ENCODE measurements at regions not wholly inside any gene's neighbourhood (a gene's known extent, or its start where the extent isn't known, plus 50 kb on each side); places are given as distances from the start of the nearest gene placed in this dataset.

GRCh38 chr3:111339017-111339416 lies 203.0 kb upstream of the CD96 start:
- Mint-ChIP-seq H3K27ac (no peak overlapping the region), H3K4me1 (peaks cover 0 to 5% of the 10 kb centered on the region in 2 donors), H3K36me3 (no peaks in the 10 kb centered on the region), H3K9me3 (no peaks in the 10 kb centered on the region), H3K27me3 (ENCODE audit: low read depth in 2 of 2) (peaks cover 0 to 10% of the 10 kb centered on the region in 2 donors), H3K4me3 (no peak overlapping the region)
- Histone ChIP-seq H3K36me3 (ENCODE audit: control insufficient read depth, insufficient read depth, low read length) (no peaks in the 10 kb centered on the region), H3K4me3 (ENCODE audit: low read length) (no peak overlapping the region), H3K4me1 (ENCODE audit: control insufficient read depth, insufficient read depth, low read length) (no peaks in the 10 kb centered on the region), H3K27ac (ENCODE audit: low read length) (no peak overlapping the region), H3K27me3 (ENCODE audit: control insufficient read depth, insufficient read depth, low read length) (no peaks in the 10 kb centered on the region), H3K9me3 (ENCODE audit: control insufficient read depth, insufficient read depth, low read length) (peaks cover 5% of the 10 kb centered on the region)
- DNase-seq (no peak), ATAC-seq (no peak)
- TF ChIP-seq CTCF (IDR thresholded peaks at IDR 0.05) = no peak
- intact Hi-C loops (cut with micrococcal nuclease) = no loop called here

GRCh38 chr3:111351334-111351733 lies 190.7 kb upstream of the CD96 start:
- no peaks in the 10 kb centered on the region for H3K4me1 Mint-ChIP-seq
- H3K9me3 Mint-ChIP-seq = no peaks in the 10 kb centered on the region
- DNase-seq (no peak), ATAC-seq (no peak)
- intact Hi-C loops (cut with micrococcal nuclease) = no loop called here
- 94% methylated on average over 1 of the region's 1 CpG for whole genome bisulfite sequencing (ENCODE audit: insufficient coverage)
- H3K27me3 ChIP-seq (ENCODE audit: control insufficient read depth, insufficient read depth, low read length) = no peaks in the 10 kb centered on the region
- no peaks in the 10 kb centered on the region for H3K4me1 ChIP-seq (ENCODE audit: control insufficient read depth, insufficient read depth, low read length)
- H3K36me3 ChIP-seq (ENCODE audit: control insufficient read depth, insufficient read depth, low read length) = no peaks in the 10 kb centered on the region
- H3K9me3 ChIP-seq (ENCODE audit: control insufficient read depth, insufficient read depth, low read length) = no peaks in the 10 kb centered on the region
- no peak overlapping the region for H3K4me3 ChIP-seq (ENCODE audit: low read length)
- H3K27me3 Mint-ChIP-seq (ENCODE audit: low read depth in 2 of 2) = peaks cover 2 to 29% of the 10 kb centered on the region in 2 donors
- H3K27ac Mint-ChIP-seq = no peak overlapping the region
- no peak overlapping the region for H3K27ac ChIP-seq (ENCODE audit: low read length)
- H3K36me3 Mint-ChIP-seq = peaks cover 5% of the 10 kb centered on the region
- no peak overlapping the region for H3K4me3 Mint-ChIP-seq
- no peak for TF ChIP-seq CTCF (IDR thresholded peaks at IDR 0.05)

- H3K27ac Mint-ChIP-seq = no peak overlapping the region
- ATAC-seq = no peak
These were observed 189.4 kb upstream of the CD96 start for GRCh38 chr3:111352585-111352984.

More at GRCh38 chr3:111352585-111352984, 189.4 kb upstream of the CD96 start:
- TF ChIP-seq CTCF (IDR thresholded peaks at IDR 0.05) = no peak
- Mint-ChIP-seq H3K36me3 (peaks cover 5% of the 10 kb centered on the region), H3K9me3 (no peaks in the 10 kb centered on the region), H3K27me3 (ENCODE audit: low read depth in 2 of 2) (peaks cover 0 to 16% of the 10 kb centered on the region in 2 donors), H3K4me3 (no peak overlapping the region), H3K4me1 (no peaks in the 10 kb centered on the region)
- intact Hi-C loops (cut with micrococcal nuclease) = no loop called here
- no peak for DNase-seq
- Histone ChIP-seq H3K9me3 (ENCODE audit: control insufficient read depth, insufficient read depth, low read length) (no peaks in the 10 kb centered on the region), H3K36me3 (ENCODE audit: control insufficient read depth, insufficient read depth, low read length) (no peaks in the 10 kb centered on the region), H3K27ac (ENCODE audit: low read length) (no peak overlapping the region), H3K27me3 (ENCODE audit: control insufficient read depth, insufficient read depth, low read length) (no peaks in the 10 kb centered on the region), H3K4me1 (ENCODE audit: control insufficient read depth, insufficient read depth, low read length) (no peaks in the 10 kb centered on the region), H3K4me3 (ENCODE audit: low read length) (no peak overlapping the region)
- 45% methylated on average over 2 of the region's 2 CpGs for WGBS (ENCODE audit: insufficient coverage)
